CD4-positive, CD25-positive, alpha-beta regulatory T cell (primary cell): ENCODE measurements at regions not wholly inside any gene's neighbourhood (a gene's known extent, or its start where the extent isn't known, plus 50 kb on each side); places are given as distances from the start of the nearest gene placed in this dataset.

Source experiments
- ATAC-seq, 2 donors: fragments of 150-1000 bp; cut with Tn5 transposase; one replicate each; pipeline ENCODE4 v1.10.0; 2021; ENCODE audit warnings: low read depth in 2 of 2, moderate number of reproducible peaks in 2 of 2, moderate library complexity in 1 of 2
- DNase-seq, 3 donors: peaks; one replicate each; pipeline versions ENCODE4 v3.0.0 to v3.0.0-alpha.2; 2012 to 2022; ENCODE audit warnings: mixed read lengths in 1 of 3
- H3K27ac ChIP-seq: one replicate; pipeline ENCODE4 v1.7.0; 2013; ENCODE audit warnings: mild to moderate bottlenecking, low read length; ENCODE audit not compliant: insufficient read depth, poor library complexity, severe bottlenecking
- H3K27me3 ChIP-seq: one replicate; pipeline ENCODE4 v1.7.0; 2013; ENCODE audit warnings: low read length; ENCODE audit not compliant: control insufficient read depth, insufficient read depth
- H3K36me3 ChIP-seq: one replicate; pipeline ENCODE4 v1.7.0; 2013; ENCODE audit warnings: mild to moderate bottlenecking, low read length, moderate library complexity; ENCODE audit not compliant: control insufficient read depth, insufficient read depth
- H3K4me1 ChIP-seq: 2 replicates; pipeline ENCODE4 v1.7.0; 2013; ENCODE audit warnings: mild to moderate bottlenecking, low read length; ENCODE audit not compliant: insufficient read depth, control insufficient read depth, poor library complexity, severe bottlenecking
- H3K4me3 ChIP-seq: one replicate; pipeline ENCODE4 v1.7.0; 2013; ENCODE audit warnings: low read depth, mild to moderate bottlenecking, low read length, moderate library complexity
- H3K9me3 ChIP-seq, 2 experiments: 1 replicate in 1 of 2; 2 replicates in 1 of 2; pipeline ENCODE4 v1.7.0; 2013; ENCODE audit warnings: low read length in 2 of 2, mild to moderate bottlenecking in 1 of 2, moderate library complexity in 1 of 2; ENCODE audit not compliant: control insufficient read depth in 2 of 2
- H3K27ac Mint-ChIP-seq, 3 donors: one replicate each; pipeline ENCODE4 v1.8.0; 2020 to 2022; ENCODE audit warnings: mild to moderate bottlenecking in 3 of 3, mixed read lengths in 3 of 3, moderate library complexity in 2 of 3
- H3K27me3 Mint-ChIP-seq: one replicate; pipeline ENCODE4 v1.8.0; 2022; ENCODE audit warnings: mild to moderate bottlenecking, mixed read lengths
- H3K36me3 Mint-ChIP-seq: one replicate; pipeline ENCODE4 v1.8.0; 2020; ENCODE audit warnings: mixed read lengths
- H3K4me1 Mint-ChIP-seq, 4 donors: one replicate each; pipeline ENCODE4 v1.8.0; 2020 to 2022; ENCODE audit warnings: mixed read lengths in 4 of 4, mild to moderate bottlenecking in 1 of 4
- H3K4me3 Mint-ChIP-seq, 4 donors: one replicate each; pipeline ENCODE4 v1.8.0; 2020 to 2022; ENCODE audit warnings: mild to moderate bottlenecking in 4 of 4, mixed read lengths in 4 of 4, moderate library complexity in 3 of 4
- H3K9me3 Mint-ChIP-seq, 7 donors: one replicate each; pipeline ENCODE4 v1.8.0; 2020 to 2022; ENCODE audit warnings: mixed read lengths in 7 of 7, mild to moderate bottlenecking in 3 of 7, moderate library complexity in 2 of 7

DNA sequence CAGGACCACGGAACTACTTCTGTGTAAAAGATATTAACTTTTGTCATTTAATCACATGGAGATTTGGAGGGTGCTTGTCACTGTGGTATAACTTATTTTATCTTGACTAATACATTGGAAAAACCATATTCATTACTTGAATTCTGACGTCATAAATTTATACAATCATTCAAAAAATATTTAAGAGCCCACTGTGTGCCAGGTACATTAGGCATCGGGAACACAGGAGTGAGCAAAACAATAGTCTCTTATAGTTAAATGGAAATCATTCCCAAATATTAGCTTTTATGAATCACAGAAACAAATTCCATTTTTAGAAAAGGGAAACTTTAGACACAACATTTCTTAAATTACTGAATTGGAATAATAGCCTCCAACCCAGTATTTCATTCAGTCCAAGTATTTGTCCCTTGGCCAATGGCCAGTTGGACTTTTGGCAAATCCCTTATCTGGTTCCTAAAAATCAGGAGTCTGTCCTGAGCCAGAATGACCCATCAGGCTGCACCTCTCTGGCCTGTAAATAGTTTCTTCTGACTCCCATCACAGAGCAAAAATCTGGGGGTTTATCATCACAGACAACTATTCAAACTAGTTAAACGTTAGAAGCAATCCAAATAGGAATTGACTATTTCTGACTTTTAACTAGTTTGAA, 104.3 kb upstream of the FSTL4 start:
- Mint-ChIP-seq H3K27me3 (peaks cover 22% of the 10 kb centered on the region), H3K27ac (no peak overlapping the region), H3K4me3 (no peak overlapping the region), H3K9me3 (peaks cover 0 to 10% (median 6%) of the 10 kb centered on the region in 7 donors), H3K36me3 (peaks cover 4% of the 10 kb centered on the region), H3K4me1 (no peaks in the 10 kb centered on the region)
- Histone ChIP-seq H3K27ac (no peak overlapping the region), H3K4me3 (no peak overlapping the region), H3K4me1 (no peaks in the 10 kb centered on the region), H3K27me3 (no peaks in the 10 kb centered on the region), H3K9me3 (peaks cover 9 to 10% of the 10 kb centered on the region in 2 experiments), H3K36me3 (no peaks in the 10 kb centered on the region)
- no peak for ATAC-seq
- no peak for DNase-seq

DNA sequence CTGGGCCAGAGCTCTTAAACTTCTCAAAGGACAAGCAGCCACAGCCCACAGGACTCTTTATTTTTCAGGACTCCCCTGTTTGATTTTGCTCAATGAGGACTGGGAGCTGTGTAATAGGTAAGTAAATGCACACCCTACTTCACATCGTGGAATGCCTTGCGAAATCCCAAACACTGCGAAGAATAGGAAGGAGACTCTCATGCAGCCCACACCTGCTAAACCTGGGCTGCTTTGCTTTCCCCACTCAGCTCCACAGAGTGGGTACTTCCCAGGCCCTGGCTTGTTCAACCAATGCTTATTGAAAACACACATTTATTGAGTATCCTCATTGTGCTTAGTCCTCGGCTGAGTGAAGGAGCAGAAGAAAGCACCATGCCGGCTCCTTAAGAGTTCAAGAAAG, 103.3 kb upstream of the FSTL4 start:
- H3K36me3 Mint-ChIP-seq, result peaks cover 3% of the 10 kb centered on the region
- no peak for DNase-seq
- no peaks in the 10 kb centered on the region for H3K4me1 Mint-ChIP-seq

DNA sequence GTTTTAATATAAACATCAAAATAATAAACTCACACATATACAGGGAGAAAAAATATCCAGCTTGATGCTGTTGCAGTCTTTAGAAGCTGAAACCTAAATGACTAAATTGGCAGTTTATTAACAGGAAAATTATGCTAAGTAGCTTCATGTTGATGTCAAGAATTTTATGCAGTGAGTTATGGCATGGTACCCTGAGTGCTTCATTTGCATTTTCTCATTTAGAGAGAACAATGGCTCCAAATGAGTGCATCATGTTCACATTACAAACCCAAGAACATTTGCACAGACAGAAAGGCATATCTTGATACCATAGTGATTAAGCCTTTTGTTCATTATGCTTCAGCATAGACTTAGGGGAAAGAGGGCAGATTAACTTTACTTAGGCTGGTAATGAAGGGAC, 102.9 kb upstream of the FSTL4 start:
- no peak overlapping the region for H3K27ac Mint-ChIP-seq
- Histone ChIP-seq H3K4me1 (no peaks in the 10 kb centered on the region), H3K27ac (no peak overlapping the region), H3K9me3 (no peaks in the 10 kb centered on the region), H3K27me3 (no peaks in the 10 kb centered on the region), H3K36me3 (no peaks in the 10 kb centered on the region), H3K4me3 (no peak overlapping the region)
- H3K9me3 Mint-ChIP-seq, result no peaks in the 10 kb centered on the region
- DNase-seq, result no peak
- H3K27me3 Mint-ChIP-seq, result peaks cover 22% of the 10 kb centered on the region
- no peak overlapping the region for H3K4me3 Mint-ChIP-seq
- no peaks in the 10 kb centered on the region for H3K4me1 Mint-ChIP-seq
- no peaks in the 10 kb centered on the region for H3K36me3 Mint-ChIP-seq
- ATAC-seq, result no peak

More for the DNA sequence above, 103.3 kb upstream of the FSTL4 start:
- Histone ChIP-seq H3K4me1 (no peaks in the 10 kb centered on the region), H3K4me3 (no peak overlapping the region), H3K27me3 (no peaks in the 10 kb centered on the region), H3K36me3 (no peaks in the 10 kb centered on the region), H3K27ac (no peak overlapping the region), H3K9me3 (peaks cover 0 to 2% of the 10 kb centered on the region in 2 experiments)
- Mint-ChIP-seq H3K27ac (no peak overlapping the region), H3K9me3 (peaks cover 0 to 4% (median 2%) of the 10 kb centered on the region in 7 donors), H3K4me3 (no peak overlapping the region), H3K27me3 (peaks cover 22% of the 10 kb centered on the region)
- ATAC-seq, result no peak

DNA sequence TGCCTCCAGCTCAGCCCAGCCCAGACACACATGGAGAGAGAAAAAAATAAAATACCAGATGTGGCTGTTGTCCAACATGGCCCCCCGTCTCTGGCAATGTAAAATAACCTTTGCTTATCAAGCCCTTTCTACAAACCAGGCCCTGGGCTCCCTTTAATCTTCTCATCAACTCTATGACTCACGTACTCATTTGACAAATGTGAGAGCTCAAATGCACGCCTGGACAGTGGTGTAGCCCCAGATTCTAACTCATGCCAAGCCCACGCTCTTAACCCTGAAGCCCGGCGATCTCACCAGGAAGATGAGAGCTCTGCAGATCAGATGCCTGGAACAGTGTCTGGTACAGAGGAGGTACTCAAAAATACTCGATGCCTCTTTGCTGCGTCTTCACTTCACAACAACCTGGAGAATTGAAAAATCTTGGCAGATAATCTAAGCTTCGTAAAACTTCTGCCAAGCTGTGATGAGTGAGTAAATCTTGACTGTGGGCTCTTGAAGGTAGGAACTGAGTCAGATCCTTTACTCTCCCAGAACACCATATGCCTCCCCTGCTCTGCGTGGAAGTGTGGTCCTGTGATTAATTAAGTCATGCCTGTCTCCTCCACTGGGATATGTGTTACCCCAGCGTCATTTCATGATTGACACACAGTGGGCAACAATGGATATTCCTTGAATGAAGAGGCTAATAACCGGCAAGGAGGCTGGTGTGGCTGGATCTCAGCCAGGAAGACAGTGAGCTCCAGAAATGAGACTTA, 102.0 kb upstream of the FSTL4 start:
- no peaks in the 10 kb centered on the region for H3K9me3 ChIP-seq
- no peaks in the 10 kb centered on the region for H3K4me1 ChIP-seq
- H3K27me3 Mint-ChIP-seq, result peaks cover 22% of the 10 kb centered on the region
- no peak overlapping the region for H3K27ac Mint-ChIP-seq
- H3K27me3 ChIP-seq, result no peaks in the 10 kb centered on the region
- H3K4me1 Mint-ChIP-seq, result no peaks in the 10 kb centered on the region
- ATAC-seq, result no peak
- no peaks in the 10 kb centered on the region for H3K9me3 Mint-ChIP-seq
- no peak overlapping the region for H3K4me3 Mint-ChIP-seq
- no peak for DNase-seq
- H3K4me3 ChIP-seq, result no peak overlapping the region
- H3K36me3 Mint-ChIP-seq, result no peaks in the 10 kb centered on the region
- no peaks in the 10 kb centered on the region for H3K36me3 ChIP-seq
- no peak overlapping the region for H3K27ac ChIP-seq

DNA sequence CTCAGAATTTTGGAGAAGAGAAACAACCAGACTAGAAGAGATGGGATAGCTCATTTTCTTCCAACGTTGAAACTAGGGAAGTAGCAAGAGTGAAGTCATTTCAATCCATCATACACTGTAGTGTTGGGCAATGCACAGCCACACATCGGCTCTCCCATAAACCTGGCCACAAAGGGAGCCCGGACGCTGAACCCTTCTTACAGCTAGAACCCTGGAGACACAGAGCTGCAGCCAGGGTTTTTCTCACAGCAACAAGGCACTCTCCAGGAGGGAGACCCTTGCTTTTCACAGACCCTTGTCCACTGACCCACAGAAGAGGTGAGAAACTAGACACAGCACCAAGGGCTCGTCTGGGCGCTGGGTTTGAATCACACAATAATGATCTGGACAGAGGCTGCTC, 101.4 kb upstream of the FSTL4 start:
- no peaks in the 10 kb centered on the region for H3K4me1 ChIP-seq
- H3K9me3 Mint-ChIP-seq, result no peaks in the 10 kb centered on the region

DNA sequence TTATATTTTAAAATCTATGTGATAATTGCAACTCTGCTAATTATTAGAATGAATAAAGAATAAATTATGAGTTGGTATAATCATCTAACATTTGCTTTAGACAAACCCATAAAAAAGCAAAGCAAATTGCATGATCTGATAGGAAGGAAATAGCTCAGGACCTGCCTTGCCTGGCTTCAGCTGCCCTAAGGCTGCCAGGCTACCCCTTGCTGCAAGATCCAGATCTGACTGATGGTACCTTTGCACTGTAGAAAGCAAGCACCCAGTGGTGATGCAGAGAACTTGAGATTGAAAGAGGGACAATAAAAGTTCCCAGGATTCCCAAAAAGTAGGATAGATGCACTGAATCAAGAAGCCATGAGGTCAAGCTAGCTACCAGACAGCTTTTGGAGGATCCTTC, 100.9 kb upstream of the FSTL4 start:
- no peak overlapping the region for H3K27ac ChIP-seq
- H3K36me3 Mint-ChIP-seq, result no peaks in the 10 kb centered on the region
- no peak for ATAC-seq
- H3K27me3 Mint-ChIP-seq, result peaks cover 22% of the 10 kb centered on the region
- peak overlapping the region in 1 of 3 donors; percentile 6 for H3K27ac Mint-ChIP-seq
- no peak overlapping the region for H3K4me3 Mint-ChIP-seq
- no peak for DNase-seq
- H3K4me3 ChIP-seq, result no peak overlapping the region
- H3K9me3 Mint-ChIP-seq, result no peaks in the 10 kb centered on the region
- H3K4me1 ChIP-seq, result no peaks in the 10 kb centered on the region
- no peaks in the 10 kb centered on the region for H3K27me3 ChIP-seq
- no peaks in the 10 kb centered on the region for H3K36me3 ChIP-seq
- no peaks in the 10 kb centered on the region for H3K9me3 ChIP-seq
- H3K4me1 Mint-ChIP-seq, result no peaks in the 10 kb centered on the region

More for the DNA sequence above, 101.4 kb upstream of the FSTL4 start:
- H3K9me3 ChIP-seq, result no peaks in the 10 kb centered on the region
- no peaks in the 10 kb centered on the region for H3K27me3 ChIP-seq
- H3K4me1 Mint-ChIP-seq, result no peaks in the 10 kb centered on the region
- H3K4me3 ChIP-seq, result no peak overlapping the region
- H3K36me3 Mint-ChIP-seq, result no peaks in the 10 kb centered on the region
- no peak overlapping the region for H3K27ac ChIP-seq
- H3K27me3 Mint-ChIP-seq, result peaks cover 22% of the 10 kb centered on the region
- H3K4me3 Mint-ChIP-seq, result no peak overlapping the region
- no peak for ATAC-seq
- no peak for DNase-seq
- no peak overlapping the region for H3K27ac Mint-ChIP-seq
- no peaks in the 10 kb centered on the region for H3K36me3 ChIP-seq

DNA sequence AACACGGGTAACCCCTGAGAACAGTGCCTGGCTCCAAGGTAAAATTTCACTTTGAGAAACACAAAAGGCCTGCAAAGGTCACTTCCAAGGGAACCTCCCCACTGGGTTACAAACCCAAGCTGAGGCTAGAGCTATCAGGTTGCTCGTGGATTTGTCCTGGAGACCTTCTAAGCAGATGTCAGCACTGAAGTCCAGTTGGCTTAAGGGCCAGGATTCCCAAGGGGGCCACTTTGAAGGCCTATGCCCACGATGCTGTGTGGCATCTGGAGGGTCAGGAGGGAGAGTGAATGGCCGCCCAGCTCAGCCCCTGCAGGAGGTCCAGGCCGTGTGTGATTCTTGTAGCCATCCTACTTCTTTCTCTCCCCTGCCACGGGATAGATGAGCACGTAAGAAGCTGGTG, 100.2 kb upstream of the FSTL4 start:
- Mint-ChIP-seq H3K36me3 (no peaks in the 10 kb centered on the region), H3K27ac (no peak overlapping the region), H3K27me3 (peaks cover 22% of the 10 kb centered on the region), H3K4me3 (no peak overlapping the region), H3K9me3 (no peaks in the 10 kb centered on the region), H3K4me1 (no peaks in the 10 kb centered on the region)
- Histone ChIP-seq H3K9me3 (no peaks in the 10 kb centered on the region), H3K27ac (no peak overlapping the region), H3K4me3 (no peak overlapping the region), H3K27me3 (no peaks in the 10 kb centered on the region), H3K4me1 (no peaks in the 10 kb centered on the region), H3K36me3 (no peaks in the 10 kb centered on the region)
- ATAC-seq (no peak), DNase-seq (no peak)

DNA sequence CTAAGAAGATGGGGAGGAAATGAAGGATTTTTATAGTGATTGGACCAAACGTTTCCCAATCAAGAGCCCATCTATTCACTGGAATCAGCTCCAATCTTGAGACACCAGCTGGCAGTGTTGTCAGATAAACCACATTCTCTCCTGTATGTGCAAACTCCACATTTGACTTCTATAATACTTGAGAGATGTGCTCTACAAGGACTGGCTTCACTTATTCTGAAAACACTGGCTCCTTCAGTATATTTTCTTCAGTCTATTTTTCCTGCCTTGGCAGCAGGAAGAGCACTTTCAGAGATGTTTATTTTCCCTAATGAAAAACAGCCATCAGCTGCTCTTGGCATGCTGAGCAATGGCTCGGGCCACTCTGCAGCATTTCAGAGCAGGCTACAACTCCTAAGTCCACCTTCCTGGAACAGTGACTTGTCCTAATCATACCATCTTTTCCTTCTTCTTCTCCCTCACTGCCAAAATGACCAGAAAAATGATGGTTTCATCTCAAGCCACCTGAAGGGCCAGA, 96.9 kb upstream of the FSTL4 start:
- H3K27ac ChIP-seq, result no peak overlapping the region
- Mint-ChIP-seq H3K27me3 (peaks cover 6% of the 10 kb centered on the region), H3K27ac (no peak overlapping the region), H3K4me3 (no peak overlapping the region), H3K36me3 (no peaks in the 10 kb centered on the region), H3K9me3 (peaks cover 0 to 2% (median 0%) of the 10 kb centered on the region in 7 donors), H3K4me1 (no peaks in the 10 kb centered on the region)
- H3K27me3 ChIP-seq, result no peaks in the 10 kb centered on the region
- no peak for DNase-seq
- H3K9me3 ChIP-seq, result no peaks in the 10 kb centered on the region
- H3K36me3 ChIP-seq, result no peaks in the 10 kb centered on the region
- no peak overlapping the region for H3K4me3 ChIP-seq
- no peaks in the 10 kb centered on the region for H3K4me1 ChIP-seq
- no peak for ATAC-seq
